UCSD-AML1 (cell line): ENCODE measurements at regions not wholly inside any gene's neighbourhood (a gene's known extent, or its start where the extent isn't known, plus 50 kb on each side); places are given as distances from the start of the nearest gene placed in this dataset.
A peak's percentile ranks its signal among the peaks of the same experiment; 100 is the strongest.

Source experiments
- DNase-seq: peaks from one replicate; lab custom pipeline; 2025; ENCODE audit not compliant: unreplicated experiment; lab: John Stamatoyannopoulos, UW

DNA sequence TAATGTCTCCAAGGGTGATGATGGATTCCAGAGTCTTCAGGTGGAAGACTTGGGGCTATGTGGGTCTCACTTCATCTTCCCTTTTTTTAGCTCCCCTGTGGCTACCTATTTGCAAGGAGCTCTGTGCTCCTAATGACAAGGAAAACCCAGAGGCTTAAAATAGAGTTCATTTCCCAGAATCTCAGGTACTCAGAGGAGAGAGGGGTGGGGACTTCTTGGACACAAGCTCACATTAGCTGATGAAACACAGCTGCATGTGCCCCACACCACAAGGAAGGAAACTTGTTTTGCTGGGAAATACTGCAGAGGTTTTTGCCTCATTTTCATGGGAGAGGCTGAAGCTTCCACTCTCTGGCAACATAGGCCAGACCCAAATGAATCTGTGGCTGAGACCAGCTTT lies 138.6 kb upstream of the SLC1A4 start:
- no peak for DNase-seq

DNA sequence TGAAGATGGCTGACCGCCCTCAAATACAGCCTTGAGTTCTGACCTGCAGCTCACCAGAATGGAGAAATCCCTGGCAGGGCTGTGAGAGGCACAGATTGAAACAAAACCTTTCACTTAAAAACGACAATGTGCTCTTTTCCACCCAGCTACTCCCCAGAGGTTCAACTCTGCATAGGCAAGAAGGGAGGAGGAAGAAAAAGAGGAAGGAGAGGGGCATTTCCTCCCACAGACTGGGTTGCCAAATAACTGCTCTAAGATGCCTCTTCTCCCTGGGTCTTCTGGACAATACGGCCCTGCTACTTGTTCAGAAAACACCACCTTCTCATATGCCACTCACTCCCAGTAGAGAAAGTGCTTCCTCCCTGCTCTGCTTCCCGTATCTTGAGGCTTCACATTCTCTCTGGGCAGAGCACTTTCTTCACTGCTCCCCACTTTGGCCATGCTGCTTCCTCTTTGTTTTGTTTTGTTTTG lies 136.4 kb upstream of the SLC1A4 start:
- DNase-seq, result peak; percentile 33

DNA sequence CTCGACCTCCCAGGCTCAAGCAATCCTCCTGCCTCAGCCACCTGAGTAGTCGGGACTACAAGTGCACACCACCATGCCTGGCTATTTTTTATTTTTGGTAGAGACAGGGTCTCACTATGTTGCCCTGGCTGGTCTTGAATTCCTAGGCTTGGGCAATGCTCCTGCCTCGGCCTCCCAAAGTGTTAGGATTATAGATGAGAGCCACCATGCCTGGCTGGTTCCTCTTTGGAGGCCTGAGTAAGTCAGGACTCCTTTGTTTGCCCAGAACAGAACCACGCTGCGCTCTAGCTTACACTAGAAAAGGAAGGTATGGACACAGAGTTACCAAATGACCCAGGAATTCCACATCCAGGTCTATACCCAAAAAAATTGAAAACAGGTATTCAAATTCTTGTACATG lies 135.9 kb upstream of the SLC1A4 start:
- no peak for DNase-seq

DNA sequence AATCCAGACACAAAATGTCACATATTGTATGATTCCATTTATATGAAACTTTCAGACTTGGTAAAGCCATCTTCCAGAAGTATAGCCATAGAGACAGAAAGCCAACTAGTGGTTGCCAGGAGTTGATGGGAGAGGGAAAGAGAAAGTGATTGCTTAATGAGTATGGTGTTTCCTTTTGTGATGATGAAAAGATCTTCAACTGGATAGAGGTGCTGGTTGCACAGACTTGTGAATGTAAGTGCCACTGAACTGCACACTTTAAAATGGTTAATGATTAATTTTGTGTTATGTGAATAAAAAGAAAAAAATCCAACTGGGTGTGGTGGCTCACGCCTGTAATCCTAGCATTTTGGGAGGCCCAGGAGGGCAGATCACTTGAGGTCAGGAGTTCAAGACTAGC lies 135.3 kb upstream of the SLC1A4 start:
- DNase-seq, result no peak

DNA sequence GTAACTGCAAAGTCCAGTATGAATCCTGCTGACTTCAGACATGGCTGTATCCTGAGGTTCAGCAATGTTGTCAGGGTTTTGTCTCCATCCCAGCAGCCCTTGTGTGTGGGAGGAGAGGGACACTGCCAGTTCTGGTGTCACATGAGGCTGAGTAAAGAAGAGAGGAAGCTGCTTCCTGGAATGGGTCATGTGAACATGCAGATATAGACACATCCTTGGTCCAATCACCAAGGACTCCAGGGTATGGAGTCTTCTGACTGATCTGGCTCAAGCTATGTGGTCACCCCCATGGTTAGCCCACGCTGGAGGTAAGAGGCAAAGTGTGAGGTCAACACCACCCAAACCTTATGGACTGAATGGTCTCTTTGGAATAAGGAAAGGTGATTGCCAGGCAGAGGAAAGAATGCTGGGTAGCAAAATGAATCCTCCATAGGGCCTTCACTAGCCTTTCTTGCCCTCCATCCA lies 134.4 kb upstream of the SLC1A4 start:
- DNase-seq, result peak; percentile 36

DNA sequence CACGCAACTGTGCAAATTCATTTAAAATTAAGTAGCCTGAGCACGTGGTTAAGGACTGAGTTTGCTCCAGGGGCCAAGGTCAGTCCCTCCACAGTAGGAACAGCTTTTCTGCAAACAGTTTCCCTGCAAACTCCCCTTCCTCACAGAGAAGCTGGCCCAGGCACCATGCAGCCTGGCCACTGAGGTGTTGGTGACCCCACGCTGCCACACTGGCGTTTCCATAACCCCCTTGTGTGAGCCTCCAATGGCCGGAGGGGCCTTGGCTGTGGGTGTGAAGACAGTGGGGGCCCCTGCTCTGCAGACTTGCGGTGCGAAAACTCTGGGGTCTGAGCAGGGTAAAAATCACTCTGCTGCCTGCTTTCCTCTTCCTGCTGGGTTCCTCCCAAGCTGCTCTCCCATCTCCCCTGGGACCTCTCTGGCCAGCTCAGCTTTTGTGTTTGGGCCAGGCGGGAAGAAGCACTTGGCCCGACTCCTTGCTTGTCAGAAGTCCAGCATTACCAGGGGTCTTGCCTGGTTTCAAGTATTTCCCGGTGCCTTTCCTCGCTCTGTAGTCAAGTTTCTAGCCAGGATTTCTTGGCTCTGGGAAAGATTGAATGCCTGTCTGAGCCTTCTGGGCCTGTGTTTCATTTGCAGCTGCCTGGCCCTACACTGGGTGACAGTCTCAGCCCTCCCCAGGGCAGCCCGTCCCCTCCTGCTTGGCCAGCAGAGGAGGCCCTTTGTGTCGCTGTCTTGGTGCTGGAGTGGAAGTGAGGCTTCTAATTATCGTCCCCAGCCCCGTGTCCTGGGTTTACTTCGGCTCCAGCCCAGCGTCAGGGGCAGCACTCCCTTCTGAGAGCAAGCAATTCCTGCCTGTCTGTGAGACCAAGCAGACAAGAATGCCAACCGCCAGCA lies 131.4 kb upstream of the SLC1A4 start:
- no peak for DNase-seq

DNA sequence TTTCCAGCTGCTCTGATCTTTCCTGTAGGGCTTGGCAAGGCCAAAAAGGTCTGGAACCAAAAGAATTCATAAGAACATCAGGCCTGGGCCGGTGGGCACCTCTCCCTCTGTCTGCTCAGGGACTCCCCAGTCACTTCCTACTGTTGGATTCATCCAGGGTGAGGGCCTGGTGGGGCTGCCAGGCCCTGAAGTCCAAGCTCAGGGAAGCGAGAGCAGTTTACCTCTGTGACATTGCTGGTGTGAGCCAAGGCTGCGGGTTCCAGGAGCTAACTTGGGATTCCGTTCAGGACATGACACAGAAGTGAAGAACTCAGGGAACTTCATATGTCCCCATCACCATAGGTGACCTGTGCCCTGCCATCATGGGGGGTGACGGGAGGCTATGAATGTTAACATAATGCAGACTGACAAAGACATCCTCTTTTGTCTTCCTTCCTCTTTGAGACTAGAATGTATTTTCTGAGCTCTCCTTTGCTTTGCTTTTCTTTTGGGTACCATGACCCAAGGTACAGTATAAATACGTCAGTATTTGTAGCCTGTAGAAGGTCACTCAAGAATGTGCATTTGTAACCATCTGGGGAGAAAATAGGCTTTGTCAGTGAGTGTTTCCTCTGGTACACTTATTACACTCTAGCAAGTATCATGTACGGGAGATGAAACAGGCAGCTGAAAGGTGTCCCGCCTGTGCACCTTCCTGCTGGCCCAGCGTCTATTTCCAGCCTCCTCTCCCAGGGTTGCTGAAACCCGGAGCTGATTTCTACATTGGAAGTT lies 130.5 kb upstream of the SLC1A4 start:
- DNase-seq, result no peak

DNA sequence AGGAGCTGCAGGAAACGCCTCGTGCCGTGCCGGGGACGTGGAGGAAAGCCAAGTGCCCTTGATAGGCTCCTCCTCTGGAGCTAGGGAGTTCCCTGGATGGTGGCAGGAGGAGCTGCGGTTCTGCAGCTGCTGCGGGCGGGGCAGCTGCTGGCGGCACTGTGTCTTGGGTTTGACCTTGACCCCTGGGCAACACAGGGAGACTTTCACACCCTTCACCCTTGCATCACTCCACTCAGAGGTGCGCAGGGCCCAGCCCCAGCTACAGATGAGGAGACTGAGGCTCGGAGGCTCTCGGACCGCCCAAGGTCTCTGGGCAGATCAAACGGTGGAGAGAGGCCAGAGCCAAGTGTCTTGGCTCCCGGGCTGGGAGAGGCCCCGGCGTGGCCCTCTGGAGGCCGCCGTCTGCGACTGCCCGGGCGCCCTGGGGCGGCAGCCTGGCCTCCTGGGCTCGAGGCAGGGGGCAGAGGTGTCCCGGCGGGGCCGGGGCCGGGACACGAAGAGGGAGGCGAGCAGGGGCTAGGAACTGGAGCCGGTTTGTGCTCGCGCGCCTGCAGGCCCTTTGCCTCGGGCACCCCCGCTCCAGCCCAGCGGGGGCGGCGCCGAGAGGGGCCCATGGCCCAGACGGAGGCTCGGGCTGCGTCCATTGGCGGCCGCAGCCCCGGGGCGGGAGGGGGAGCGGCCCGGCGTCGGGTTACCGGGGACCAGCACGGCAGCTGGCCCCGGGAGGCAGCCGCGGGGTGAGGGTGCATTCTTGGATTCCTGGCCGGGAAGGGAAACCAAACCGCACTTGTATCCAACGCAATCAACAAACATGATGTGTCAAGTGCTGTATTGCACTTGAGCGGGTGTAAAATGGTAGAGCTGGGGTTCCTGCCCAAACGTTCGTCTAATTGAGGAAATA lies 129.6 kb upstream of the SLC1A4 start:
- DNase-seq, result peak; percentile 51

DNA sequence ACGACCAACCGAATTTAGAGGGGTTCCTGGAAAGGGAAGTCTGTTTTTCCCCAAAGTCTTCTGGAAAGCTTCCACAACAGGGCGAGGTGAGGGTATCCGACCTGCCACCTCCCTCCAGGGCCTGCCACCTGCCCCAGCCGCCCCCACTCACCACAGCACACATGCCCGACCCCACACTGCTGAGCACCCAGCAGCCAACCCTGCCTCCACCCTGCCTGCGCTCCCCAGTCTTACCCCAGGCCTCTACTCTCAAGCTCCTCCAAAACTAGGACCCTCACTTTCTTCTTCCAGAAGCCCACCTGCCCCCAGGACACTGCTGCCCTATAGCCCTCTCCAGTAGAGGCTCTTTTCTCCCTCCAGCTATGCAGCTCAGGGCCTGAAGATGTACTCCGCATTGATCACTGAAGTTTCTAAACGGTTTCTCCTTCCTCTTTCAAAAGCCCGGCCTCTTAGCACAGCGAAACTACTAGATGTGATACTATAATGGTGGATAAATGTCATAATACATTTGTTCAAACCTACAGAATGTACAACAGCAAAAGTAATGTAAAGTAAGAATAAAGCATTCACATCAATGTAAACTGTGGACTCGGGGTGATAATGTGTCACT lies 128.8 kb upstream of the SLC1A4 start:
- no peak for DNase-seq

DNA sequence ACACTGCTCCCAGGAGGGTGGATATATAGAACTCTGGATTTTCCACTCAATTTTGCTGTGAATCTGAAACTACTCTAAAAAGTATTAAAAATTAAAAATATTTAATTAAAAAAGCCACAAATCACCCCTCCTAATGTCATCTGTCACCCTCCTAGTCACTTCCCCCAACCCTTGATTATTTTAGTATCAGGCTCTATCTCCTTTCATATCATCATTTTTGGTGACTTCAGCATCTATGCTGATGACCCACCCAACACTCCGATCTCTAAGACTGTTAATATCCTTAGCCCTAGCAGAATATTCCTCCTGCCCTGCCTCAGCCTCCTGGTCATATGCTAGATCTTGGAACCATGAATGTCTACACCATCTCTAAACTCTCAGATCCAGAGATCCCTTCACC lies 128.3 kb upstream of the SLC1A4 start:
- DNase-seq, result no peak

DNA sequence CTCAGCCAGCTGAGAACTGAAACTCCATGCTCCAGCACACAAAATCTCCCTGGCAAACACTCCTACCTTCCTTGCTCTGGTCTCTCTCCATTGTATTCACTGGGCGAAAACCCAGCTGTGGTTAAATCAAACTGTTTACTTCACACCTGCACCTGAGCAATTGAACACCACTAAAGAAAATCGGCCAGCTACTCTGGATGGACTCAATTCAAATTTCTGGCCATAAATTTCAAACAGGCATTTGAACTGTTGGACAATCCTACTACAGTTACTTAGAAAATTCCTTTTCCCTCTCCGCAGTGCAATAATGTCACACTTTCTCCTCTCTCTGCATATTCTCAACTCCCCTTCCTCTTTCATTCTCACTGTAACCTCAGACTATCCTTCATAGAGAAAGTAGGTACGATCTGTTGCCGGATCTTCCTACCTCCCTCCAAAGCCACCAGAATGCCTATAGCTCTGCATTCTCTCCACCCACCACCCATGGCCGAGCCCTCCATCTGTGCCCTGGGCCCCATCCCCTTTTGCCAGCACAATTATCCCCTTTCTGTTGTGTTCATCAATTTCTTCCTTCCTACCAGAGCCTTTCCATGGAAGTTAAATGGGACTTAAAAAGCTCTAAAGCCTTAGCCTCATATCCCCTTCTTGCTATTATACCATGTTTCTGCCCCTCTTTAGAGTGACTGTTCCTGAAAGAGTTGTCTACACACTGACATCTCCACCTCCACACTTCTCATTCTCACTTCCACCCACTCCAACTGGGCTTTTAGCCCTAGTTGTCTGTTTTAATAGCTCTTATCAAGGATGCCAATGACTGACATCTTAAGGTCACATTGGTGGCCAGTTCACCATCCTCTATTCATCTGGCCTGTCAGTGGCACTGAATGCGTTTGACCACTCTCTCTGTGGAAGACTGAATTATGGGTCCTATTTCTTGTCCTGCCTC lies 127.5 kb upstream of the SLC1A4 start:
- DNase-seq, result no peak

DNA sequence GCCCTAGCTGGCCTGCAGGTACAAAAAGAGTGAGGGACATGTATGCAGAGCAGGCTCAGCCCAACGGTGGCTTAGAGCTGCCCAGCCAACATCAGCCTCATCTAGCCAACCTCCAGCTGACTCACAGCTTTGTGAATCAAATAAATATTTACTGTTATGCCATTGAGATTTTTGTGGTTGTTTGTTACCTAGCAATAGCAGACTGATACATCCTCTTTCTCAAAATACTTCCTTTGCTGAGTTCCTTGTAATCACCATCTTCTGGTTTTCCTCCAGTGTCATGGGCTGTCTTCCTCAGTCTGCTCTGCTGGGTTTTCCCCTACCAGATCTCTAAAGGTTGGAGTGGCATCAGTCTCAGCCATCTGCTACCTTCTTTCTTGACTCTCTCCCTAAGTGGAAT lies 126.6 kb upstream of the SLC1A4 start:
- DNase-seq, result no peak

DNA sequence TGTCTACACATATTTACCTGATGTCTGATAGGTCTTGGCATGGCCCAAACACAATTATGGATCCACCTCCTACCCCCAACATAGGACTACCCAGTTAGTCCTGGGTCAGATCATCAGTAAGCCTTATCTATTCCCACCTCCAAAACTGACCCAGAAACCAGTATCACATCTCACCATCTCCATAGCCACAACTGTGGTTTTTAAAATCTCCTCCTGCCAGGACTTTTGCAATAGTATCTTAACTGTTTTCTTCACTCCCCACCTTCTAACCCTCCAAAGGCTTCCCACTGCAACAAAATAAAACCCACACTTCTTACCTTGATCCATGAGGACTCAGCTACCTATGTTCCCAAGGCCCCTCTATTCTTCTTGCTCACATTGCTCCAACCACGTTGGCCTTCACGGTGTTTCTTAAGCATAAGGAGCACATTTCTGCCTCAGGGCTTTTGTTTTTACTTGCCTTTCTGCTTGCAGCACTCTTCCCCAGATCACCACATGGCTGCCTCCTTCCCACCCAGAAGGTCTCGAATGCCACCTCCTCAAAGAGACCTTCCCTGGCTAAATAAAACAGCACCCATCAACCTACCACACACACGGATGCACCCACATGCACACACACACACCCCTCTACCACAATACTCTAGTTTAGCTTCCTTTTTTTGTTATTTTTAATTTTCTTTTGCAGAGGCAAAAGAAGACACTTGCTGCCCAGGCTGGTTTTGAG lies 125.9 kb upstream of the SLC1A4 start:
- DNase-seq, result no peak

DNA sequence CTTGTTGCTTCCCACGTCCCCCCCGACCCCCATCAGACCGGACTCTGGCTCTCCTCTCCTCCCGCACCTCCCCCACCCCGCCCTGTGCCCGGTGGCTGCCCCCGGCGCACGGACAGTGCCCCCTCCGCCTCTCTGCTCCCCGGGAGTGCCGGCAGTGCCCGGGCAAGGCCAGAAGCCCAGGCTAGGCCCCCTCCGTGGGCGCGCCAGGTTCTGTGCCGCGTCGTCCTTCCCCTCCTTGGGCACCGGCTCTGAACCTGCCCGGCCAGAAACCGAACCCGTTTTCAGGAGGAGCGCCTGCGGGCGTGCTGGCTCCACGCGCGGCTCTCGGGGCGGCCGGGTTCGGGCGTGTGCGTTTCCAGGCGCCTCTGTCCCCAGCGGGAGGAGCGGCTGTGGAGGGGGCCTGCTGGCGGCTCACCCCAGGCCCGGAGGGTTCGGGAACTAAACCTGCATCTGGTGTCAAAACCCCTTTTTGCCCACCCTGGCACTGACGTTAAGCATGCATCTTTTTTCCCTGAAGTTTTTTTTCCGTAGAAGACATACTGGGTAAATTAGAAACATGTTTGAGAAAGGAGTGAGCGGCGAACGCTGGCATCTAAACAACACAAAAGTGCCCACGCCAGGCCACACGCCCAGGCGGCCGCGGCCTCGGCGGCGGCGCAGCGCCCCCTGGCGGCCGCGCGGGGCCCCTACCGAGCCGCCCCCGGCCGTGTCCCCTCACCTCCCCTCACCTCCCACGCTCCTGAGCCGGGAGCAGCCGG lies 123.9 kb upstream of the SLC1A4 start:
- DNase-seq, result peak; percentile 77

DNA sequence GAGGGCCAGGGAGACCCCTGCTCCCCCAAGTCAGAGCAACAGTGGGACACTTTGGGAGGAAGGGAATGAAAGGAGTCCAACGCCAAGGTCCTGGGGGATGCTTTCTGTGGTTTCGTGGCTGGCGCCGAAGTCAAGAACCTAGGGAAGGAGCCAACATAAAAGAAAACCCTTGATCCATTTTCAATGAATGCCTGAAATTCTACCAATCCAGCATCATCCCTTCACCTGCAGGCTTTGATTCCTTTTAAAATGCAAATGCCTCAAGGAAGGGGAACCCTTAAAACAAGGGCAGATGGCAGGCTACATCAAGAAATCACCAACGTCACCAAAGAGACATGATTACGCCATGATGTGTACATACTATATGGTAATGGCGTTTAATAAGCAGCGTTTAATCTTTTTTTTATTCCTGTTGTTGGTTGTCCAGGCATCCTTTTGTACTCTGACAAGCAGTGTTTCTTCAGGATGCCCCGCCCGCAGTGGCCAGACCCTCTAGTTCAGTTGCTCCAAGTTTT lies 123.3 kb upstream of the SLC1A4 start:
- no peak for DNase-seq

DNA sequence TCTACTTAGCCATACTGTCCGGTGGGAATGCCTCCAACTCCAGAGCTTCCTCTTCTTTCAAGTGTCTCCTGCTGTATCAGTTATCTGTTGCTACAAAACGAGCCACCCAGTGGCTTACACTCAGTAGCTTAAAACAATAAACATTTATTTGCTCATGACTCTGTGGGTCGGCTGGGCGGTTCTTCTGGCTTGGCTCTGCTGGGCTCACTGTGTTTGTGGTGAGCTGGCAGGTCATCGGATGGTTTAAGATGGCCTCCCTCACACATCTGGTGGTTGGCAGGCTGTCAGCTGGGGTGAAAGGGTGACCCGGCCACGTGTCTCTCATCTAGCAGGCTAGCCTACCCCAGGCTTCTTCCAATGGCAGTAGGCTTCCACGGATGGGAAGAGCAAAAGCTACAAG lies 122.4 kb upstream of the SLC1A4 start:
- DNase-seq, result no peak

DNA sequence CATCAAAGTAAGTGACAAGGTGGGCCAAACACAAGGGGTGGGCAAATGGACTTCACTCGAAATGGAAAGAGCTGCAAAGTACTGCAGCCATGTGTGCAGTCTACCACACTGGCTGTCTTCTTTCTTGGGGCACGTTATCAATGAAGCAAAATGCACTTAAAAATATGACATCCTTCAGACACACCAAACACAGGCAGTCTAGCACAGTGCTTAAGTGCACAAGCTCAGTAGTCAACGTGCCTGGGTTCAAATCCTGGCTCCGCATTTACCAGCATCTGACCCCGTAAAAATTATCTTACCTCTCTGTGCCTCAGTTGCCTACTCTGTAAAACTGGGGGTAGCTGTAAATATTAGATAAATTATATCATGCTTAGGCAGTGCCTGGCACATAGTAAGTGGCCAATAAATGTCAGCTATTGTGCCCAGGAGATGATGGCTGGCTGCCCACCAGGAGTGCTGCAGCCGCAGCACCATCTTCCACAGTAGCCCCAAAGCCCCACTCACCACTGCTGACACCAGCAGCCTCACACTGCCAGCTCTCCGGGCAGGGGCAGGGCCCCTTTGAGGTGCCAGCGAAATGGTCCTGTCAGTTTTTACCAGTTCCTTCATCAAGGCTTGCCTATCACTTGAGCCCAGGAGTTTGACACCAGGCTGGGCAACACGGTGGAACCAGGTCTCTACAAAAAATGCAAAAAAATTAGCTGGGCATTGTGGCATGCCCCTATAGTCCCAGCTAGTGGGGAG lies 121.8 kb upstream of the SLC1A4 start:
- DNase-seq, result no peak
